B cell (primary cell): ENCODE measurements at regions not wholly inside any gene's neighbourhood (a gene's known extent, or its start where the extent isn't known, plus 50 kb on each side); places are given as distances from the start of the nearest gene placed in this dataset.

ENCODE experiments used
- CTCF ChIP-seq: fragments of 200-600 bp; IDR thresholded peaks from one replicate; pipeline ENCODE4 v1.8.0; 2022; ENCODE audit warnings: antibody characterized with exemption, mild to moderate bottlenecking
- EZH2 ChIP-seq: IDR thresholded peaks from 2 replicates; pipeline ENCODE4 v1.6.1; 2012; ENCODE audit warnings: borderline replicate concordance, low read depth, mild to moderate bottlenecking, moderate library complexity, low read length; ENCODE audit not compliant: insufficient read depth, poor library complexity, severe bottlenecking

DNA sequence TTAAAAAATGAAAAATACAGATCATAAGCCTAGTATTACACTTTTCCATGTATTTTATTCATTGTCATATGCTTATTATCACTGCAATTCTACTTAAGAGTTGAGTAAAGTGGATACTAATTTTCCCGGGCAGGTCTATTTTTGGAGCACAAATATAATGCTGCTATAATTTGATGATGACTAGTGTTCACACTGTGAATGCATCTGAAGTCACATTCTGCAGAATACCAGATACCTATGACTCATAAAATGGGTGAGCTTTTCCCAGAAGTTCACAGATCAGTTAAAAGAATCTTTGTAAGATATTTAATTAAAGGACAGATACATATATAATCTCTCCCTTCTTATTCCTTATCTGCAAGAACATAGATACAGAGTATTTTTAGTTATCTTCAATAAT is 79.8 kb upstream of the MC4R start:
- TF ChIP-seq CTCF (no peak), EZH2 (no peak)
